C4-2B (cell line): ENCODE measurements at regions not wholly inside any gene's neighbourhood (a gene's known extent, or its start where the extent isn't known, plus 50 kb on each side); places are given as distances from the start of the nearest gene placed in this dataset.
"Not testable (repeated sequence)": the region's sequence is repeated elsewhere in the genome, so short reads cannot be mapped to it uniquely, and the experiment has no call there.

Source experiments
- ZFX ChIP-seq: fragments of 450-650 bp; IDR thresholded peaks from 2 replicates; pipeline ENCODE4 v1.6.1; 2017
- TF ChIP-seq, protein P1 (sequence below): fragments of 450-650 bp; conservative IDR thresholded peaks from 2 replicates; pipeline ENCODE4 v1.5.1; 2017; ENCODE audit warnings: mild to moderate bottlenecking

DNA sequence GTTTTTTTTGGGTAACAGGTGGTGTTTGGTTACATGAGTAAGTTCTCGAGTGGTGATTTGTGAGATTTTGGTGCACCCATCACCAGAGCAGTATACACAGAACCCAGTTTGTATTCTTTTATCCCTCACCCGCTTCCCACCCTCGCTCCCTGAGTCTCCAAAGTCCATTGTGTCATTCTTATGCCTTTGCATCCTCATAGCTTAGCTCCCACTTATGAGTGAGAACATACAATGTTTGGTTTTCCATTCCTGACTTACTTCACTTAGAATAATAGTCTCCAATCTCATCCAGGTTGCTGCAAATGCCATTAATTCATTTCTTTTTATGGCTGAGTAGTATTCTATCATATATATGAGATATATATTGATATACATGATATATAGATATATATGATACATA, 211.9 kb downstream of the BCAS1 start:
- TF ChIP-seq, protein P1, sequence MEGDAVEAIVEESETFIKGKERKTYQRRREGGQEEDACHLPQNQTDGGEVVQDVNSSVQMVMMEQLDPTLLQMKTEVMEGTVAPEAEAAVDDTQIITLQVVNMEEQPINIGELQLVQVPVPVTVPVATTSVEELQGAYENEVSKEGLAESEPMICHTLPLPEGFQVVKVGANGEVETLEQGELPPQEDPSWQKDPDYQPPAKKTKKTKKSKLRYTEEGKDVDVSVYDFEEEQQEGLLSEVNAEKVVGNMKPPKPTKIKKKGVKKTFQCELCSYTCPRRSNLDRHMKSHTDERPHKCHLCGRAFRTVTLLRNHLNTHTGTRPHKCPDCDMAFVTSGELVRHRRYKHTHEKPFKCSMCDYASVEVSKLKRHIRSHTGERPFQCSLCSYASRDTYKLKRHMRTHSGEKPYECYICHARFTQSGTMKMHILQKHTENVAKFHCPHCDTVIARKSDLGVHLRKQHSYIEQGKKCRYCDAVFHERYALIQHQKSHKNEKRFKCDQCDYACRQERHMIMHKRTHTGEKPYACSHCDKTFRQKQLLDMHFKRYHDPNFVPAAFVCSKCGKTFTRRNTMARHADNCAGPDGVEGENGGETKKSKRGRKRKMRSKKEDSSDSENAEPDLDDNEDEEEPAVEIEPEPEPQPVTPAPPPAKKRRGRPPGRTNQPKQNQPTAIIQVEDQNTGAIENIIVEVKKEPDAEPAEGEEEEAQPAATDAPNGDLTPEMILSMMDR: not testable (repeated sequence)
- not testable (repeated sequence) for TF ChIP-seq ZFX
